NCI-H748 (cell line): ENCODE measurements at regions not wholly inside any gene's neighbourhood (a gene's known extent, or its start where the extent isn't known, plus 50 kb on each side); places are given as distances from the start of the nearest gene placed in this dataset.
"Not testable (repeated sequence)": the region's sequence is repeated elsewhere in the genome, so short reads cannot be mapped to it uniquely, and the experiment has no call there.

Source experiments
- DNase-seq: peaks from one replicate; lab custom pipeline; 2025; ENCODE audit not compliant: unreplicated experiment; lab: John Stamatoyannopoulos, UW

- DNase-seq: no peak
Measured at GRCh38 chr5:147075187-147075586, 159.6 kb upstream of the STK32A start.

- no peak for DNase-seq
Measured at GRCh38 chr5:147080391-147080790, 154.4 kb upstream of the STK32A start.

GRCh38 chr5:147081311-147081764 lies 153.5 kb upstream of the STK32A start:
- no peak for DNase-seq

- DNase-seq: peak; percentile 84
Measured at GRCh38 chr5:147084702-147085101, 150.1 kb upstream of the STK32A start.

- DNase-seq: no peak
Measured at GRCh38 chr5:147085409-147085808, 149.4 kb upstream of the STK32A start.

- DNase-seq: peak; percentile 56
Measured at GRCh38 chr5:147092044-147092443, 142.8 kb upstream of the STK32A start.

- DNase-seq: no peak
Measured at GRCh38 chr5:147093138-147093537, 141.7 kb upstream of the STK32A start.

- DNase-seq: no peak
Measured at GRCh38 chr5:147095740-147096139, 139.1 kb upstream of the STK32A start.

- peak; percentile 96 for DNase-seq
Measured at GRCh38 chr5:147098233-147098790, 136.5 kb upstream of the STK32A start.

GRCh38 chr5:147101659-147102369 lies 133.0 kb upstream of the STK32A start:
- DNase-seq: no peak

GRCh38 chr5:147112899-147113298 lies 121.9 kb upstream of the STK32A start:
- no peak for DNase-seq

GRCh38 chr5:147113967-147114366 lies 120.9 kb upstream of the STK32A start:
- no peak for DNase-seq

GRCh38 chr5:147139759-147140158 lies 95.1 kb upstream of the STK32A start:
- DNase-seq: not testable (repeated sequence)

GRCh38 chr5:147140558-147140957 lies 94.3 kb upstream of the STK32A start:
- peak; percentile 99 for DNase-seq

GRCh38 chr5:147141580-147141979 lies 93.2 kb upstream of the STK32A start:
- DNase-seq: not testable (repeated sequence)

- DNase-seq: no peak
Measured at GRCh38 chr5:147143215-147143614, 91.6 kb upstream of the STK32A start.

- DNase-seq: no peak
Measured at GRCh38 chr5:147145328-147145727, 89.5 kb upstream of the STK32A start.

- DNase-seq: no peak
Measured at GRCh38 chr5:147148715-147149114, 86.1 kb upstream of the STK32A start.

GRCh38 chr5:147152086-147152485 lies 82.7 kb upstream of the STK32A start:
- no peak for DNase-seq

- DNase-seq: no peak
Measured at GRCh38 chr5:147154809-147155208, 80.0 kb upstream of the STK32A start.

GRCh38 chr5:147156012-147156411 lies 78.8 kb upstream of the STK32A start:
- DNase-seq: peak; percentile 61

- no peak for DNase-seq
Measured at GRCh38 chr5:147160902-147161700, 73.7 kb upstream of the STK32A start.
